HL-60 (cell line): ENCODE measurements at regions not wholly inside any gene's neighbourhood (a gene's known extent, or its start where the extent isn't known, plus 50 kb on each side); places are given as distances from the start of the nearest gene placed in this dataset.
"Not testable (repeated sequence)": the region's sequence is repeated elsewhere in the genome, so short reads cannot be mapped to it uniquely, and the experiment has no call there.

ENCODE experiments used
- DNase-seq, 2 experiments: peaks; one replicate each; pipeline ENCODE4 v3.0.0-alpha.2; 2010 to 2020; ENCODE audit warnings: low read depth in 1 of 2, low spot score in 1 of 2
- H3K27ac ChIP-seq: fragments of 250-450 bp; sonication (Bioruptor Pico); replicated peaks from 2 replicates; pipeline ENCODE4 v1.5.1; 2020; ENCODE audit warnings: mild to moderate bottlenecking, moderate library complexity
- H3K27me3 ChIP-seq: fragments of 250-450 bp; sonication (Bioruptor Pico); 2 replicates; pipeline ENCODE4 v1.5.1; 2021; ENCODE audit warnings: mild to moderate bottlenecking, moderate library complexity; ENCODE audit not compliant: insufficient read depth, poor library complexity, severe bottlenecking
- H3K4me3 ChIP-seq: replicated peaks from 2 replicates; pipeline ENCODE4 v1.5.1; 2011; ENCODE audit warnings: mild to moderate bottlenecking, control low read depth, low read length; ENCODE audit not compliant: insufficient read depth
- CTCF ChIP-seq: IDR thresholded peaks from one replicate; pipeline ENCODE4 v1.5.1; 2011; ENCODE audit warnings: low read length, control low read depth, inconsistent platforms; ENCODE audit not compliant: insufficient read depth
- GABPA ChIP-seq: IDR thresholded peaks from 2 replicates; pipeline ENCODE4 v1.6.1; 2012; ENCODE audit warnings: low read depth
- POLR2AphosphoS5 ChIP-seq: IDR thresholded peaks from 2 replicates; pipeline ENCODE4 v1.6.1; 2012; ENCODE audit warnings: low read depth
- REST ChIP-seq: IDR thresholded peaks from 2 replicates; pipeline ENCODE4 v1.6.1; 2012; ENCODE audit warnings: low read depth; ENCODE audit not compliant: insufficient replicate concordance
- SPI1 ChIP-seq: IDR thresholded peaks from 2 replicates; pipeline ENCODE4 v1.6.1; 2012; ENCODE audit warnings: low read depth, mild to moderate bottlenecking, borderline replicate concordance

DNA sequence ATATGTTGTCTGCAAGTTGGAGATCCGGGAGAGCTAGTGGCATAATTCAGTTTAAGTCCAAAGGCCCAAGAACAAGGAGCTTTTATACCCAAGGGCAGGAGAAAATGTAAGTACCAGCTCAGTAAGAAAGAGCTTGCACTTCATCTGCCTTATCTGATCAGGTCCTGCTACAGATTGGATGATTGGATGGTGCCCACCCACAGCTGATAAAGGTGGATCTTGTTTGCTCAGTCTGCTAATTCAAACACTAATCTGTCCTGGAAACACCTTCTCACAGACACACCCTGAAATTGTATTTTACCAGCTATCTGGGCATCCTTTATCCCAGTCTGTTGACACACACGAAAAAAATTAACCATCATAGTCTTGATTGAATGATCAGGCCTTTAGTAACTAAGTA lies 230.7 kb upstream of the SLC16A7 start:
- H3K27ac ChIP-seq = no peak overlapping the region
- DNase-seq = no peak
- TF ChIP-seq REST (no peak), CTCF (no peak), SPI1 (no peak), GABPA (no peak), POLR2AphosphoS5 (no peak)
- no peaks in the 10 kb centered on the region for H3K27me3 ChIP-seq
- H3K4me3 ChIP-seq = no peak overlapping the region

DNA sequence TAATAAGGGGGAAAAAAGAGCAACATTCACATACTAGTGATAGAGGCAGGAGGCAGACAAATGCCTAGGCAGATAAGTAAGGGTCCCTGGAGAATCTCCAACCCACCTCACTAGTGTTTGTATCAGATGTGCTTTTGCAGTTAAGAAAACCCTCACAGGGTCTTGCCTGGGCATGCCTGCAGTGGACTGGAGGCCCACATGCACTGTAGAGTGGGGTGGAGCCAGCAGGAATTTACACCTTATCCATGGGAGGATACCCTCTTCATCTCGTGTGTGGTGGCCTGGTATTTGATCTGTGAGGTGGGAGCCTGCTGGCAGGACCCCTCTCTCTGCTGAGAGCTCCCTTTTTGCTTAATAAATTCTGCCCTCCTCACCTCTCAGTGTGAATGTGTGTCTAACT lies 238.0 kb upstream of the SLC16A7 start:
- Histone ChIP-seq H3K27ac (no peak overlapping the region), H3K4me3 (no peak overlapping the region), H3K27me3 (no peaks in the 10 kb centered on the region)
- TF ChIP-seq GABPA (no peak), SPI1 (no peak), CTCF (no peak), POLR2AphosphoS5 (no peak), REST (no peak)
- DNase-seq = no peak

DNA sequence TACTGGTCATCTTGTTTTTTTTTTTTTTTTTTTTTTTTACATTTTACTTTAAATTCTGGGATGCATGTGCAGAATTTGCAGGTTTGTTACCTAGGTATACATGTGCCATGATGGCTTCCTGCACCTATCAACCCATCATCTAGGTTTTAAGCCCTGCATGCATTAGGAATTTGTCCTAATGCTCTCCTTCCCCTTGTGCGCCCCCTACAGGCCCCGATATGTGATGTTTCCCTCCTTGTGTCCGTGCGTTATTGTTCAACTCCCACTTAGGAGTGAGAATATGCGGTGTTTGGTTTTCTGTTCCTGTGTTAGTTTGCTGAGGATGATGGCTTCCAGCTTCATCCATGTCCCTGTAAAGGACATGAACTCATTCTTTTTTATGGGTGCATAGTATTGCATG lies 249.6 kb upstream of the SLC16A7 start:
- H3K27me3 ChIP-seq, DNase-seq, H3K27ac ChIP-seq, H3K4me3 ChIP-seq: not testable (repeated sequence)

GRCh38 chr12:59345406-59345805 lies 250.4 kb upstream of the SLC16A7 start:
- no peak for DNase-seq
- H3K27ac ChIP-seq = no peak overlapping the region
- TF ChIP-seq SPI1 (no peak), POLR2AphosphoS5 (no peak), GABPA (no peak), REST (no peak), CTCF (no peak)

More at GRCh38 chr12:59345406-59345805, 250.4 kb upstream of the SLC16A7 start:
- Histone ChIP-seq H3K27me3 (no peaks in the 10 kb centered on the region), H3K4me3 (no peak overlapping the region)
